GM10847 (cell line): ENCODE measurements at regions not wholly inside any gene's neighbourhood (a gene's known extent, or its start where the extent isn't known, plus 50 kb on each side); places are given as distances from the start of the nearest gene placed in this dataset.

ENCODE experiments used
- POLR2A ChIP-seq: IDR thresholded peaks from 2 replicates; pipeline ENCODE4 v1.6.1; 2011; ENCODE audit not compliant: insufficient read length; ENCODE audit errors: extremely low read depth

- no peak for TF ChIP-seq POLR2A
These were observed 690.4 kb downstream of the RNF144A start for GRCh38 chr2:7607441-7608173.

GRCh38 chr2:7609556-7609955, 692.3 kb downstream of the RNF144A start:
- no peak for TF ChIP-seq POLR2A

GRCh38 chr2:7609974-7610373, 692.8 kb downstream of the RNF144A start:
- no peak for TF ChIP-seq POLR2A

GRCh38 chr2:7611750-7612149, 694.5 kb downstream of the RNF144A start:
- TF ChIP-seq POLR2A, result no peak

- no peak for TF ChIP-seq POLR2A
These were observed 695.8 kb downstream of the RNF144A start for GRCh38 chr2:7612969-7613368.

GRCh38 chr2:7613831-7614230, 696.6 kb downstream of the RNF144A start:
- no peak for TF ChIP-seq POLR2A

GRCh38 chr2:7618031-7618430, 700.8 kb downstream of the RNF144A start:
- TF ChIP-seq POLR2A, result no peak

- no peak for TF ChIP-seq POLR2A
These were observed 702.2 kb downstream of the RNF144A start for GRCh38 chr2:7619203-7619970.

- TF ChIP-seq POLR2A, result no peak
These were observed 703.0 kb downstream of the RNF144A start for GRCh38 chr2:7620255-7620654.

GRCh38 chr2:7621018-7621814, 704.0 kb downstream of the RNF144A start:
- TF ChIP-seq POLR2A, result no peak

- no peak for TF ChIP-seq POLR2A
These were observed 708.4 kb downstream of the RNF144A start for GRCh38 chr2:7625392-7626138.

- no peak for TF ChIP-seq POLR2A
These were observed 708.9 kb downstream of the RNF144A start for GRCh38 chr2:7626139-7626537.

- no peak for TF ChIP-seq POLR2A
These were observed 710.4 kb downstream of the RNF144A start for GRCh38 chr2:7627583-7627982.

- no peak for TF ChIP-seq POLR2A
These were observed 715.2 kb downstream of the RNF144A start for GRCh38 chr2:7632420-7632819.

- TF ChIP-seq POLR2A, result no peak
These were observed 716.4 kb downstream of the RNF144A start for GRCh38 chr2:7633566-7634153.

- TF ChIP-seq POLR2A, result no peak
These were observed 717.2 kb downstream of the RNF144A start for GRCh38 chr2:7634409-7634808.
